GM18517 (cell line): ENCODE measurements at regions not wholly inside any gene's neighbourhood (a gene's known extent, or its start where the extent isn't known, plus 50 kb on each side); places are given as distances from the start of the nearest gene placed in this dataset.
"Not testable (repeated sequence)": the region's sequence is repeated elsewhere in the genome, so short reads cannot be mapped to it uniquely, and the experiment has no call there.

Experiments used
- ATAC-seq: cut with Tn5 transposase; IDR thresholded peaks from one replicate; pipeline ENCODE4 v1.9.1; 2021; ENCODE audit warnings: mild to moderate bottlenecking, moderate library complexity; ENCODE audit not compliant: unreplicated experiment

DNA sequence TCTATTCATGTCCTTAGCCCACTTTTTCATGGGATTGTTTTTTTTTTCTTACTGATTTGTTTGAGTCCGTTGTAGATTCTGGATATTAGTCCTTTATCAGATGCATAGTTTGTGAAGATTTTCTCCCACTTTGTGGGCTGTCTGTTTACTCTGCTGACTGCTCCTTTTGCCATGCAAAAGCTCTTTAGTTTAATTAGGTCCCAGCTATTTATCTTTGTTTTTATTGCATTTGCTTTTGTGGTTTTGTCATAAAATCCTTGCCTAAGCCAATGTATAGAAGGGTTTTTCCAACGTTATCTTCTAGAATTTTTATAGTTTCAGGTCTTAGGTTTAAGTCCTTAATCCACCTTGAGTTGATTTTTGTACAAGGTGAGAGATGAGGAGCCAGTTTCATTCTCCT is 358.9 kb downstream of the ADAMTS20 start:
- not testable (repeated sequence) for ATAC-seq

DNA sequence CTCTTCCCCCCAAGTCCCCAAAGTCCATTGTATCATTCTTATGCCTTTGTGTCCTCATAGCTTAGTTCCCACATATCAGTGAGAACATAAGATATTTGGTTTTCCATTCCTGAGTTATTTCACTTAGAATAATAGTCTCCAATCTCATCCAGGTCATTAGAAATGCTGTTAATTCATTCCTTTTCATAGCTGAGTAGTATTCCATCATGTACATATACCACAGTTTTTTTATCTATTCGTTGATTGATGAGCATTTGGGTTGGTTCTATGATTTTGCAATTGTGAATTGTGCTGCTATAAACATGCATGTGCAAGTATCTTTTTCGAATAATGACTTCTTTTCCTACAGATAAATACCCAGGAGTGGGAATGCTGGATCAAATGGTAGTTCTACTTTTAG is 359.6 kb downstream of the ADAMTS20 start:
- not testable (repeated sequence) for ATAC-seq

DNA sequence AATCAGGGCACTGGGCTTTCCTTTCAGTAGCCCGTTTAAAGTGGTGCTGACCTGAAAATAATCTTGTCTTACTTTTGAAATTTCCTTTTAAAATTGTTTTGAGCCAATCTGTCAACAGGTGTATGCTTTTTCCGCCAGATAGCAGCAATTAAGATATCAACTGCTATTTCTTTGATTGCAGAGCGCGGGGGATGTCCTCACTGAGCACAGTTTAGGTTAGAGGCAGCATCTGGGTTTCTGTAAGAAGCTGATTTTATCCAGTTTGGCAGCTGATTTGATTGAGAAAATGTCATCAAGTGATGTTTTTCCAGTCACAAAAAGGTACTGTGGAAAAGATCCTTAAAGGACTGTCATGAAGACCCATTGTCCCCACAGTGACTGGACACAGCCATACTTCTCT is 371.8 kb downstream of the ADAMTS20 start:
- ATAC-seq = no peak

DNA sequence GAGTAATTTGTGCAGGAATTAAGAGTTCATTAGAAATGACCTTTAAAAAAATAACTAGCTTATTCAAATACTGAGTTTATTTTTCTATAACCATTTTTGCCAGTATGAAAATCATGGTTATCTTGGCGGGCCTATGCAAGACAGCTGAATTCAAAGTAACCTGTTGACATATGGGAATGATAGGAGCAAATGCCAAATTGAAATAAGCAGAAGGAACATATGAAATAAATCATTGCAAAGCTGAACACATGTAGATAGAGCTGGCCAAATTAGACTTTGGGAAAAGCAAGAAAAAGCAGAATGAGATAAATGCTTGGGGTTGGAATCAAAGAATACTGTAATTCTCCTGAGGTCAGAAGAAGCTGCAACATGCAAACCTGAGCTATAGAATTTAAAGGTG is 372.5 kb downstream of the ADAMTS20 start:
- ATAC-seq = no peak

DNA sequence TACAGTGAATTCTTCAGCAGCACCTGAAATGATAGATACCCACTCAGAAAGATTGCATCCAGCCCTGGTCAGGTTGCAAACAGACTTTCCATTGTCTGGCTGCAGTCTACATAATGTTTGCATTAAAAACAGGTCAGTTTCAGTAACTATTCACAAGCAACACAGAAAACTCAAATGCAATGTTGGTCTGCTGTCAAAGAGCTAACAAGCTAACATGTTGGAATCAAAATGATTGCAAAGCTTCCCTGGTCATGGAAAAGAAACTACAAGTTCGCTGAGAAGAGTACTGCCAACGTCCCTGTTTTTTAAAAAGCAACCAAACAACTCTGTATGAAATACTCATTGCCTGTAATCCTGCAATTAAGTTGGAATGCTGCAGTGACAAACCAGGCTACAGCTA is 374.7 kb downstream of the ADAMTS20 start:
- no peak for ATAC-seq

DNA sequence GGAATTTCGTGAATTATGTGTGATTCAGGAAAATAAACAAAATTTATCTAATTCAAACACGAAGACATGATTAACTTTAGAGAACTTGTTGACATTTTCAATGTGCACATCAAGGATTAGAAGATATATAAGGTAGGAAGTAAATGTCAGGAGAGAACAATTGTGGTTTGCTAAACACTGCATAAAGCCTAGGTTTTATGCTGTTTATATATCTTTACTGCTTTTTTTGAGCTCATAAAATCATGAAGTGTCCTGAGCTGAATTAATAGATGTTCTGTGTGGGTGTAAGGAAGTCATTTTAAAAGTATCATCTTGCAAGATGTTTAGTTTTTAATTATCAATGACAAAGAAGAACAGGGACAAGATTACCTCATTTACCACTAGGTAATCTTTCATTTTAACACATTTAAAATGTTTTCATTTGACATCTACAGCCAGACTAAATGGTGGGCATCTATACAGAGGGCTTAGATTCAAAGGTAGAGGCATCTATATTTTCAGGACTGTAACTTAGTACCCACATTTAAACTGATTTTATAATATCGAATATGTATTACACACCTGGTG is 382.8 kb downstream of the ADAMTS20 start:
- ATAC-seq = no peak

DNA sequence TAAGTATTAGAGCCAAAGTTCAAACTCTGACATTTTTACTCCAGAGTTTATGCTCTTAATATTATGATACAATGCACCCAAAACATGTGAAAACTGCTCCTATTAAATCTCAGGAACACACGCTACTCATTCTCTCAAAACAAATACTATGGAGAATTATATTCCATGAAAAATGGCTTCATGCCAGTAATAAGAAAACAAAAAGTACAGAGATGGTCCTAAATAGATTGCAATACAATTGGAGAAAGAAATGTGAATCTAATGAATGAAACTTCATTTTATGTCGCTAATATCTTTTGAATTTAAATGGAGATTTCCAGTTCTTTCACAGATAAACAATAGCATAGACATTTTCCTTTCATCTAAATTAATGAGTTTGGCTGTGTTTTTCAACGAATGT is 384.3 kb downstream of the ADAMTS20 start:
- ATAC-seq = no peak

DNA sequence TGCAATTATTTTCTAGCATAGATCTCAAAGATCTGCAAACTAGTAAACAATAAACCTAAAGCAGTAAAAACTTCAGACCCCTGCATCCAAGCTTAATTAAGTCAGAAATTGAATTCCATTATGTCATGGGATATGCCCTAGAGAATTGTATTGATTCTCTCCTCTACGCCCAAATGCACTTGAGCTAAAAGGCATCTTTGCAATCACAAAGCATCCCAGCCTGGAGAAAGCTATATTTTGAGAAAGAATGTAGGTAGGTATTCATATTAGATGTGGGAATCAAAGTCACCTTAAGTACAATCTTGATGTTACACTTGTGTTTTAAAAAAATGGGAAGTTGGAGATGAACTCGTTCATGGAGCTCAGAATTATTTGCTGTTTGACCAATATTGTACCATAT is 386.7 kb downstream of the ADAMTS20 start:
- no peak for ATAC-seq

DNA sequence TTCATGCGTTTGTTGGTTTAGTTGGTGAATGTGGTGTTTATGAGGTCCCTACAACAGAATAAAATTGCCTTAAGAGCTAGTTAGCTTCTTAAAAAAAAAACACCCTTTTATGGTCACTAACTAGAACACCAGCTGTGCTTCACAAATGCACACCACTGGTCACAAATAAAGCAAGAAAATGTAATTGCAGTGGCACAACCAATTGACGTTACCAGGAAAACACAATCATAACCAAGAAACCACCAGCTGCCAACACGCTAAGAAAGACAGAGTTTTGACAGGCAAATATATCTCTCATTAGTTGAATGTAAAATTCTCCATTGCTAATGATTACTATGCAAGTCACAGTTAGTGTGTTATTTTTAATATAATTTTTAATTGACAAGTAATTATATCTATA is 389.9 kb downstream of the ADAMTS20 start:
- ATAC-seq = no peak

DNA sequence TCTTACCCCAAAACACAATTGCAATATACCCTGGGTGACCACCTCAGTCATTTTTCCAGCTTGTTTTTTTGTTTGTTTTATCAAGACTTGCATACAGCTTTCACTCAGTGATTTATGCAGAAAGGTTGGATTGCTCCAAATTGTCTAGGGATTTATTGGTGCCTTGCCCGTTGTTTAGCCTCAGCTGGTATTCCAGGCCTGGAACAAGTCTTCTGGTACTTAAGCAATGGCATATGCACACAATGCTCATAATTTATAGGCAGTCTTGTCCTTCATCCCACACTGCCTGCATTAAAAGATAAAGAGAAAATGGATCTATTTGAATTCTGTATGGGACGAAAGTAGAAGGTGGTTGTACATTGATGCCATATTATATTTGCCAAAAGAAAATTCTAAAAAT is 392.5 kb downstream of the ADAMTS20 start:
- no peak for ATAC-seq

DNA sequence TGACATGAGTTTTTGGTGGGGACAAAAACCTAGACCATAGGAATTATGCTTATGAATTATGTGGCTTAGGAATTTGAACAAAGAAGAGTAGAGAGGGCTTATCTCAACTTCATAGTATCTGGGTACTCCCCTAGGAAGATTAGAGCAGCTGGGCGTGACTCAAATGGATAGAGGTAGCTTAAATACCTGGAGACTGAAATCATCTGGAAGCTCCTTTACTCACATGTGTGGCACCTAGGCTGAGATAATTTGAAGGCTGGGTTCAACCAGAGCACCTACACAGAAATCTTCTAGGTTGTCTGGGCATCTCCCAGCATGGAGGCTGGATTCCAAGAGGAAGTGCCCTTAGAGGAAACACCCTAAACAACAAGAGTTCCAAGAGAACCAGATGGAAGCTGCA is 393.9 kb downstream of the ADAMTS20 start:
- ATAC-seq = no peak

DNA sequence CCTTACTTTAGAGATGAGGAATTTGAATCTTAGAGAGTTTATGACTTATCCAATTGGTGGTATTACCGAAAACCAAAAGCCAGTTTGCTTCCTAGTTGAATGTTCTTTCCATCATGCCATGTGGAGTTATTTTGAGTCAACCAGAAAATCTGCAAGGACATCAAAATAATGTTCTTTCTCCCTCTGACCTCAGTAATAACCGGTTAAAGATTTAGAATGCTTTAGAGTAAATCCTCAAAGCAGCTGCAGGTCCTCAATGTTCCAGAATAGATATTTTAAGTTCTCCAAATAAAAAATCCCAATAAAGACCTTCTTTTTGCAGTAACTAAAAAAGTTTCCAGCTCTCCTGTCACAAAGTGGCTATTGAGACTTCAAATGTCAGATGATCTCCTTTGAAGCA is 396.6 kb downstream of the ADAMTS20 start:
- no peak for ATAC-seq

DNA sequence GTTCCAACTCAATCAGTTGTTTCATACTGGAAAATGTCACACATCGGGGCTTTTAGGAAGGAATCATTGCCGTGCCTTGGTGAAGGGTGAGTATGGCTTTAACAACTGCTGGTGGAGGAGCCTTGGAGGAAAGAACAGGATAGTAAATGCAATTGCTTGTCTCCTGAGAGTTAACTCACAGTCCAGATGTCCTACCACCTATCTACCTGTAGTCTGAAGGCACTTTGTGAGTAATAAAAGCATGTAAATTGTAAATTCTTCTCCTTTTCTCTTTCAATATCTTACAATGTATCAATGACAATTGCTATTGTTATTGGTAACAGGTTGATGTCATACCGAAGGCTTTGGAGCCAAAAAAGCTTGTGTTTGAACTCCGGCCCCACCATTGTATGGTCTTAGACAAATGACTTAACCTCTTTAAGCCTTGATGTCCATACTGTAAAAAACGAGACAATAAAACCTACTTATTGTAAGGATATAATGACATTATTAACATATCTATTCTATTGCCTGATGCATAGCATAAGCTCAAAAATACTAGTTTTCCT is 397.4 kb downstream of the ADAMTS20 start:
- ATAC-seq = no peak

DNA sequence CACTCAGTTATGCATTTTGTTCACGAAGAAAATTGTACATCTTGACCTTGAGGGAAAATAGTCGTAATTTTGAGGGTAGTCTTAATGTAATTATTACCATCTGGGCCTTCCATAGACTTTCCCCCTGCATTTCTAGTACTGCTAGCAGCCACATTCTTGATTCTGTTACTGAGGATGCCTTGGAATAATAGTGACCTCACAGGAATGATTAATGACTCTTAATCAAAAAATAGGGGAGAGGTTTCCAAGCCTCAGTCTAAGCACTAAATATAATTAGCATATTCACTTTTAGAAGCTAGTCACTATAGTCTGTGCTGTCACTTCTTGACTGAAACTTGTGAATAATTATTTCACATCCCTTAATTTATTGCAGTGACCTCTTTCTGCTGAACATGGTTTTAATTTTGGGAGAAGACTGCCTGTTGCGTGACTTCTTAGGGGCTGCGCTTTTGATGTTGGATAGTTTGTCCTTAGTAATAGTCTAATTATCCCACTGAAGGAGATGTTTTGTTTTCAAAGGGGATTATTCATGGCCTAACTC is 400.5 kb downstream of the ADAMTS20 start:
- ATAC-seq = no peak

DNA sequence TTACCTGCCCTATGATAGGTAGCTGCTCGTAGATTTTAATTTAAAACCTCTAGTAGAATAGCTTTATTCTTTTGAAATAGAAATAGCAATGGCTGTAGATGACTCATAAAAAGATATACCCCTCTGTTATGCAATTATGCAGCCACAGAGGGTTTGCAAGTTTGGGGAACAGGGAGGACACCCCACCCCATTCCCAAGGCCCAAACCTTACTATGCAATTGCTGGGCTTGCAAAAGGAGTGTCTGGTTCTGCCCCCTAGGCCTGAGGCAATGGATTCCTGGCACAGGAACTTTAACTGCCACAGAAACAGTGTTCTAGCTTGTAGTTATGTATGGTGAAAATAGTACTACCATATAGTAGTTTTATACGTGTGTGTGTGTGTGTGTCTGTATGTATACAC is 403.3 kb downstream of the ADAMTS20 start:
- no peak for ATAC-seq

DNA sequence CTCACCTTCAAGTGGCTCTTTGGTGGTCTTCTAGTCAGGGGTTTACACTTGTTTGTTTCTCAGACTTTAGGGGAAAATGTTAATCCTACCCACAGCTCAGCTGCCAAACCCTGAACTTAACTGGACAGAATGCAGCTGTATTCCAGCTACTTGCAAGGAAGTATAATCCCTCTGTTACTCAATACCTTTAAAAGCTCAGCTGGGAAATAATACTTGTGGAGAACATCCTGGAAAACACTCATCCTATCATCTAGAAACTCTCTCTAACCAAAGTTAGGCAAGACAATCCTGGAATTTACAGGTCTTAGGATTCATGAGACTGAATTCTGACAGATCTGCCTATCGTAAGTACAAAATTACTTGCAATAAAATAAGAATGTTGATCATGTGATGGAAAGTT is 404.1 kb downstream of the ADAMTS20 start:
- ATAC-seq = no peak

DNA sequence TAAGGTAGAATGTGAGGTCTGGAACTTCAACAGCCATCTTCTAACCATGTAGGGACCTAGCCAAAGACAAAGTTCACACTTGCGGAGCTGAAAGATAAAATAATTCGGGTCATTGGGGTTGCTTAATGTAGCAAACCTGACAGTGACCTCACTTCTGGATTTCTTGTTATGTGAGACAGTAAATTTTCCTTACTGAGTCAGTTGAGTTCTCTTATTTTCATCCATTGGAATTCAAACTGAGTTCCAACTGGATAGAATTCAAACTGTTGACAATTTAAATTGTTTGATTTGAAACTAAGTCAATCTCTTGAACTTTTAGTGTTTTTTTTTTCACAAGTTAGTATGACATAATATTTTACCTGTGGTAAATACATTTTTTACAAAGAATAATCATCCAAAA is 406.5 kb downstream of the ADAMTS20 start:
- ATAC-seq = no peak

DNA sequence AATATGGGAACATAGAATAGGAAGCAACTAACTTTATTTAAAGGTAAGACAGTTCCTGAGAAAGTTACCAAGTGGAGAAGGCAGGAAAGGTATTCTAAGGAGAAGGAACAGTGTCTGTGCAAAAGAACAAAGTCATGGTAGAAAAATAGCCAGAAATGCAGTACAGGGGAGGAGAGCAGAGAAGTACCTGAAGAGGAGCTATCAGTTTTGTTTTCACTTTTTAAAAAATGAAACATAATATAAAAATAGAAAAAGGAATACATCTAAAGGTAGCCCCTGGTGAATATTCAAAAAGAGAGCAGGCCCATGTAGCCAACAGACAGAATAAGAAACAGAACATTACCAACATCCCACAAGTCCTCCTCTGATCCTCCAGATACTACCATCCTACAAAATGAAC is 408.7 kb downstream of the ADAMTS20 start:
- ATAC-seq = peak; percentile 77

DNA sequence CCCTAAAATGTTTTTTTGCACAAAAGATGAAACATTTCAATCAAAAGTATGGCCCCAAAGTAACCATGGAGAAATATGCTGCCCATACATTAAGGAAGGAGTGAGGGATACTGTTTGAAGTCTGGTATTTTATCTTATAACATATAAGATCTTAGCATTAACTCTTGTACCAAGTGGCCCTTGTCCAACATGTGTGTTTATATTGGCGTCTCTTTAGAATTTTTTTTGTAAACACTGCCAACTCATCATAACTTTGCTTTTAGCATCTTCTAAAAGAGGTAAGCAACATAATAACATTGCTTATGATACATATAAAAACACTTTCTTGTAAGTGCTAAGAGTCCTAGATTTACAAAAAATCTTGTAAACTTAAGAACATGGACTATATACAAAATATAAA is 419.7 kb downstream of the ADAMTS20 start:
- no peak for ATAC-seq

DNA sequence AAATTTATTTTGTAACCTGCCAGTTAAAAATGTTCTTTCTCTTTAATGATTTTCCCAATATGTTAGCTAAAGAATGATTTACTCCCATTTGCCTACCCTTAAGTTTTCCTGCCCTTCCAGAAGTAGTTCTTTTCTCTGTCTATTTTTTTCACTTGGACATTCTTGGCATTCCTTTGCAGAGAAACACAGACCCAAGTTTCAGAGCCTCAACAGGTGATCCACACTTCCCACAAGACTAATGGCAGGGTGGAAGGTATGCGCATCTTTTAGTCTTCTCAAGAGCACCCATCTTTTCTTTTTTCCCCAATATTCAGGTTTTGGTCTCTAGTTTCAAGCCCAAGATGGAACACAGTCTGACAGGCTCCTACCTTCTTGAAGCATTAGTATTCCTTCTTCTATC is 420.7 kb downstream of the ADAMTS20 start:
- ATAC-seq = no peak

DNA sequence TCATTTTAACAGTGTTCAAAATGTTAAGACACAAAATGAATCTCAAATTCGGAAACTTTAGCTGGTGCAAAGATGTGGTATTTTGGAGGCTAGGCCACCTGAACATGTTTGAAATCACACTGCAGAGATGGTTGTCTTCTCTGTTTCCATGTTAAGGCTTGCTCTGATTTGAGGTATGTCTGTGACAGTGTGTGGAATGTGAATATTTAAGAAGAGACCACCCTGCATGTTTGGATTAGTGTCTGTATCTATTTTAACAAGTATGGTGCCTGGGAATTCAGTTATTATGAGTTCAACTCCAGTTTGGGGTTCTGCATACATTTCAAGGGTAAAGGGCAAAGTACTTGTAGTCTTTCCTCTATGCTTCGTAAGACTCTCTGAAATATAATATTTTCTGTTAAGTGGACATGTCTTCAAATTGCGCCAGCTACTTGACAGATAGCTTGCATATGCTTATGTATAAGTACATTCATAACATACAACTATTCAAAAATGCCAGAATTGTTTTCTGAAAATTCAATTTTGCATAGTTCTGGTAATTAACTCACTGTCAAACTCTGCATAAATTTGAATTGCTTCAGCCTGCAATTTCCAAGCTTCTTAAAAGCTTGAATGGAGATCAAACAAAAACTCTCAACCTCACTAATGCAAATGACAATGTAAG is 424.0 kb downstream of the ADAMTS20 start:
- ATAC-seq = no peak

DNA sequence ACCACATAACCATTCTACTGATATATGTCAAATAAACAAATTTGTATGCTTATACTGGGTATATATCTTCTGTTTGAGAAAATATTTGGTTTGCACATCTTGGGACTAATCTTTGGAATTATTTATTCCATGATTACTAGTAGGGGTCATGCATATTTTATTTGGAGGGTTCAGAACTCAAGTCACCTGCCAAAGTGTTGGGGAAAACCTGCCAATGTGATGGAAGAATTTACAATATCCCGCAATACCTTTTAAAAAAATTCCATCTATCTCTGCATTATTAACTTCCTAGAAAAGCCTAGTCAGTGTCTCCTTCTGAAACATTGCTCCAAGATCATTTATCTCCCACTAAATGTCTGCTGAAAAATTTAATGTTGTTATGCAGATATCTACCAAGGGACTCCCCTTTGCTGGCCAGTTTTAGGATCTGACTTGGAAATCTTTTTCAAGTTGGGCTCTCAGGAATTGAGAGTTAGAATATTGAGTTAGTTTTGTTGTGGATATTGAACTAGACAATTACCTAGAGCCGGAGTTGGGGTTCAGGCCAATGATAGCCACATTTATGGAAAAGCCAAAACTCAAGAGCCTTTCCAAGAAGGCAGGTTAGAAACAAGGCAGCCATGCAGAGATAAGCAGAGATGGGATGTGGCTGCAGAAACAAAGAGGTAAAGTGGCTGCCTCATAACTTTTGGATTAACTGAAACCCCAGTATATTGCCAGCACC is 425.2 kb downstream of the ADAMTS20 start:
- ATAC-seq = no peak
